Smooth muscle cell (in vitro differentiated cells): ENCODE measurements at regions not wholly inside any gene's neighbourhood (a gene's known extent, or its start where the extent isn't known, plus 50 kb on each side); places are given as distances from the start of the nearest gene placed in this dataset.

Source experiments
- DNase-seq: peaks from one replicate; lab custom pipeline; 2025; ENCODE audit not compliant: unreplicated experiment; lab: John Stamatoyannopoulos, UW
- H2AFZ ChIP-seq: fragments of 200-600 bp; sonication (generic); 2 replicates; pipeline ENCODE4 v1.6.0; 2016; ENCODE audit warnings: antibody characterized with exemption, low read depth, mild to moderate bottlenecking
- H3F3A ChIP-seq: fragments of 200-600 bp; sonication (generic); 2 replicates; pipeline ENCODE4 v1.6.0; 2017; ENCODE audit warnings: antibody characterized with exemption, low read depth
- H3K27ac ChIP-seq: fragments of 200-600 bp; sonication (generic); 2 replicates; pipeline ENCODE4 v1.5.1; 2016; ENCODE audit warnings: low read depth, mild to moderate bottlenecking
- H3K27me3 ChIP-seq: fragments of 200-600 bp; sonication (generic); 2 replicates; pipeline ENCODE4 v1.6.1; 2016; ENCODE audit warnings: low read depth, mild to moderate bottlenecking
- H3K36me3 ChIP-seq: fragments of 200-600 bp; sonication (generic); 2 replicates; pipeline ENCODE4 v1.5.1; 2016; ENCODE audit warnings: low read depth
- H3K4me1 ChIP-seq: fragments of 200-600 bp; sonication (generic); 2 replicates; pipeline ENCODE4 v1.5.1; 2016; ENCODE audit warnings: low read depth
- H3K4me2 ChIP-seq: fragments of 200-600 bp; sonication (generic); 2 replicates; pipeline ENCODE4 v1.6.0; 2016; ENCODE audit warnings: mild to moderate bottlenecking
- H3K4me3 ChIP-seq: fragments of 200-600 bp; sonication (generic); 2 replicates; pipeline ENCODE4 v1.5.1; 2016; ENCODE audit warnings: mild to moderate bottlenecking
- H3K79me2 ChIP-seq: fragments of 200-600 bp; sonication (generic); 2 replicates; pipeline ENCODE4 v1.6.0; 2016; ENCODE audit warnings: low read depth, mild to moderate bottlenecking
- H3K9ac ChIP-seq: fragments of 200-600 bp; sonication (generic); 2 replicates; pipeline ENCODE4 v1.6.0; 2016; ENCODE audit warnings: low read depth
- H3K9me3 ChIP-seq: fragments of 200-600 bp; sonication (generic); replicated peaks from 2 replicates; pipeline ENCODE4 v1.5.1; 2016; ENCODE audit warnings: low read depth
- H4K20me1 ChIP-seq: fragments of 200-600 bp; sonication (generic); 2 replicates; pipeline ENCODE4 v1.6.0; 2016; ENCODE audit warnings: low read depth
- WGBS: methylation state at CpG from one replicate; pipeline ENCODE4 v1.1.7; 2016; ENCODE audit warnings: low lambda C conversion rate; 5-methylcytosine and 5-hydroxymethylcytosine counted together
- TF ChIP-seq, protein P1 (sequence below): fragments of 200-600 bp; sonication (generic); IDR thresholded peaks from 2 replicates; pipeline ENCODE4 v1.5.1; 2017; ENCODE audit warnings: borderline replicate concordance, mild to moderate bottlenecking, antibody characterized with exemption; ENCODE audit not compliant: insufficient read depth, poor library complexity, severe bottlenecking

GRCh38 chr15:69920221-69920620, 177.5 kb downstream of the TLE3 start:
- Histone ChIP-seq H3K27ac (no peak overlapping the region), H2AFZ (no peak overlapping the region), H3K9me3 (peaks cover 4% of the 10 kb centered on the region), H3K27me3 (no peaks in the 10 kb centered on the region), H4K20me1 (no peaks in the 10 kb centered on the region), H3K4me1 (no peaks in the 10 kb centered on the region), H3F3A (no peaks in the 10 kb centered on the region), H3K36me3 (peaks cover 3% of the 10 kb centered on the region), H3K4me3 (no peak overlapping the region), H3K9ac (no peak overlapping the region), H3K79me2 (no peaks in the 10 kb centered on the region), H3K4me2 (no peak overlapping the region)
- no peak for DNase-seq
- TF ChIP-seq, protein P1, sequence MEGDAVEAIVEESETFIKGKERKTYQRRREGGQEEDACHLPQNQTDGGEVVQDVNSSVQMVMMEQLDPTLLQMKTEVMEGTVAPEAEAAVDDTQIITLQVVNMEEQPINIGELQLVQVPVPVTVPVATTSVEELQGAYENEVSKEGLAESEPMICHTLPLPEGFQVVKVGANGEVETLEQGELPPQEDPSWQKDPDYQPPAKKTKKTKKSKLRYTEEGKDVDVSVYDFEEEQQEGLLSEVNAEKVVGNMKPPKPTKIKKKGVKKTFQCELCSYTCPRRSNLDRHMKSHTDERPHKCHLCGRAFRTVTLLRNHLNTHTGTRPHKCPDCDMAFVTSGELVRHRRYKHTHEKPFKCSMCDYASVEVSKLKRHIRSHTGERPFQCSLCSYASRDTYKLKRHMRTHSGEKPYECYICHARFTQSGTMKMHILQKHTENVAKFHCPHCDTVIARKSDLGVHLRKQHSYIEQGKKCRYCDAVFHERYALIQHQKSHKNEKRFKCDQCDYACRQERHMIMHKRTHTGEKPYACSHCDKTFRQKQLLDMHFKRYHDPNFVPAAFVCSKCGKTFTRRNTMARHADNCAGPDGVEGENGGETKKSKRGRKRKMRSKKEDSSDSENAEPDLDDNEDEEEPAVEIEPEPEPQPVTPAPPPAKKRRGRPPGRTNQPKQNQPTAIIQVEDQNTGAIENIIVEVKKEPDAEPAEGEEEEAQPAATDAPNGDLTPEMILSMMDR: no peak
- WGBS: 81% methylated on average over 2 of the region's 2 CpGs

DNA sequence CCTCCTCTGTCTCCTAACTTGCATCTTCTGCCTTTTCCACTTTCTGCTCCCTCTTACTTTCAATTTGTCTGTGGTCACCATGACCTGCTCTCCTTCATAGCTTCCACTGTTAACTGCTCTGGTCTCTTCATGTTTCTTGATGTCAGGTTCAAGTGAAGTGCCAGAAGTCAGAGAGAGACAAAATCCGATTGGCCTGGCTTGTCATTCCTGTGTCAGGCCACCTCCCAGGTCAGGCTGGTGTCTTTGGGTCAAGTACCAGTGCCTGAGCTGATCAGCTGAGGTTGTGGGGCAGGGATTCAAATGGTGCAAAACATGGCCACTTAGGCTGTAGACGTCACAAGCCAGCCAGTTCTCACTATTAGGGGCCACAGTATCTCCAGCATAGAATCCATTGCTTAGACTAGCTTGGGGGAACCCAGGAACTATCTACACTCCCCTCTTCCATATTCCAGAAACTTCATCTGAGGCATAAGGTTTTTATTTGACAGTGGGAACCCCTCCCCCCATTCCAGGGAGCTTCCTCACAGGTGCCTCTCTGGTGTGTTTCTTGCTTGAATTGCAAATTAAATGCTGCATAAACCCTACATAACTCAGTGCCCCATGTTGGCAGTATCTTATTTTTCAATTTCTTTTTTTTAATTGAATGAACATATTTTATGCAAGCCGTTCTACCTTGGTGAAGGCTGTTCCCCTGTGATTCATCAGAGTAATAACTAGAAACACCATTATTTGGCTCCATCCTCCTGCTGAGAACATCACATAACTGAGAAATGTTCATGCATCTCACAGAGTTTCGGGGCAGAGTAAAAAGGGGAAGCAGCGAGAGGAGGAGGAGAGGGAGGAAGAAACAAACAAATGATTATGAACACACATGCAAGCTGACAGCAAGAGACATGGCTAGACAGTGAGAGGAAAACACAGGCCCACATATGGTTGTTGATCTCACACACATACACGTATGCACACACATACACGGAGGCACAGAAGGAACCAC, 175.8 kb downstream of the TLE3 start:
- Histone ChIP-seq H3K36me3 (peaks cover 3% of the 10 kb centered on the region), H3K9me3 (peaks cover 4% of the 10 kb centered on the region), H3K27me3 (no peaks in the 10 kb centered on the region), H3K9ac (no peak overlapping the region), H4K20me1 (no peaks in the 10 kb centered on the region), H3F3A (no peaks in the 10 kb centered on the region), H2AFZ (no peak overlapping the region), H3K4me3 (no peak overlapping the region), H3K4me1 (no peaks in the 10 kb centered on the region), H3K79me2 (no peaks in the 10 kb centered on the region), H3K4me2 (no peak overlapping the region), H3K27ac (no peak overlapping the region)
- TF ChIP-seq, protein P1: no peak
- WGBS: 85% methylated on average over 7 of the region's 7 CpGs
- DNase-seq: no peak

DNA sequence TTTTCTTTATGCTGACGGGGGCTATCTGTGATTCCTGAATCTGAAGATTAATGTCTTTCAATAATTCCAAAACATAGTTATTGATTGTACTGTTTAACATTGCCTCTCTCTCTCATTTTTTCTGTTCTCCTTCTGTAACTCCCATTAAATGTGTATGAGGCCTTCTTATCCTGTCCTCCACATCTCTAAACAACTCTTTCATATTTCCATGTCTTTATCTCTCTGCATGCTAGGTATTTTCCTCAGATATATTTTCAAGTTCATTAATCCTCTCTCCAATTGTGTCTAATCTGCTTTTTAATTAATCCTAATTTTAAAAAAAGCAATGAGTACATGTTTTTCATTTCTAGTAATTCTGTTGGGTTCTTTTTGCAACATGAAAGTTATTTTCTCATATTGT, 173.2 kb downstream of the TLE3 start:
- no peaks in the 10 kb centered on the region for H3K79me2 ChIP-seq
- no peaks in the 10 kb centered on the region for H4K20me1 ChIP-seq
- TF ChIP-seq, protein P1: no peak
- no peak overlapping the region for H3K4me2 ChIP-seq
- H3K36me3 ChIP-seq: peaks cover 3% of the 10 kb centered on the region
- peaks cover 4% of the 10 kb centered on the region for H3K9me3 ChIP-seq
- H3K27ac ChIP-seq: no peak overlapping the region
- H3F3A ChIP-seq: no peaks in the 10 kb centered on the region
- no peaks in the 10 kb centered on the region for H3K4me1 ChIP-seq
- DNase-seq: no peak
- WGBS: 72% methylated on average over 1 of the region's 1 CpG
- H2AFZ ChIP-seq: no peak overlapping the region
- H3K9ac ChIP-seq: no peak overlapping the region
- H3K27me3 ChIP-seq: no peaks in the 10 kb centered on the region
- H3K4me3 ChIP-seq: no peak overlapping the region

DNA sequence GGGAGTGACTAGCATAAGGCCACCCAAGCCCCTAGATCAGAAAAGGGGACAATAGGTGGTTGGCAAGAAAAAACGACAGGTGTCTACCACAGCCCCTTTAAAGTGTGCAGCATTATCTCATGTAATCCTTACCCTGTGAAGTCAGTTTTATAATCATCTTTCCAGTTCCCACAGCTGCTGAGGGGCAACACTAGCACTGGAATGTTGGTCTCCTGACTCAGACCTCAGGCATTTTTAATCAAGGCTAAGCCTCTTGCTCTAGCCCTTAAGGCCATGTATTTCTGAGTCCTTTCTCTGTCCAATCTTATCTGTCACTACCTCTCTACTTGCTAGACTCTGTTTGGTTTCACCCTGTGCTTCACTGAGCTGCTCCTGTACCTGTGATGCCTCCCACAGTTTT, 171.7 kb downstream of the TLE3 start:
- Histone ChIP-seq H3K4me3 (no peak overlapping the region), H2AFZ (no peak overlapping the region), H3K36me3 (peaks cover 3% of the 10 kb centered on the region), H4K20me1 (no peaks in the 10 kb centered on the region), H3K4me2 (no peak overlapping the region), H3K27ac (no peak overlapping the region), H3K9ac (no peak overlapping the region), H3K4me1 (no peaks in the 10 kb centered on the region), H3K9me3 (peaks cover 4% of the 10 kb centered on the region), H3K27me3 (no peaks in the 10 kb centered on the region), H3F3A (no peaks in the 10 kb centered on the region), H3K79me2 (no peaks in the 10 kb centered on the region)
- TF ChIP-seq, protein P1: no peak
- WGBS: 67% methylated on average over 1 of the region's 1 CpG
- no peak for DNase-seq
